ENCODE measurements at regions not wholly inside any gene's neighbourhood (a gene's known extent, or its start where the extent isn't known, plus 50 kb on each side); places are given as distances from the start of the nearest gene placed in this dataset.

- Histone ChIP-seq H3K4me1 (no peaks in the 10 kb centered on the region), H3K9me3 (no peaks in the 10 kb centered on the region), H3K4me3 (no peak overlapping the region), H3K36me3 (no peaks in the 10 kb centered on the region), H3K27me3 (no peaks in the 10 kb centered on the region), H3K27ac (no peak overlapping the region)
- TF ChIP-seq, protein P1, sequence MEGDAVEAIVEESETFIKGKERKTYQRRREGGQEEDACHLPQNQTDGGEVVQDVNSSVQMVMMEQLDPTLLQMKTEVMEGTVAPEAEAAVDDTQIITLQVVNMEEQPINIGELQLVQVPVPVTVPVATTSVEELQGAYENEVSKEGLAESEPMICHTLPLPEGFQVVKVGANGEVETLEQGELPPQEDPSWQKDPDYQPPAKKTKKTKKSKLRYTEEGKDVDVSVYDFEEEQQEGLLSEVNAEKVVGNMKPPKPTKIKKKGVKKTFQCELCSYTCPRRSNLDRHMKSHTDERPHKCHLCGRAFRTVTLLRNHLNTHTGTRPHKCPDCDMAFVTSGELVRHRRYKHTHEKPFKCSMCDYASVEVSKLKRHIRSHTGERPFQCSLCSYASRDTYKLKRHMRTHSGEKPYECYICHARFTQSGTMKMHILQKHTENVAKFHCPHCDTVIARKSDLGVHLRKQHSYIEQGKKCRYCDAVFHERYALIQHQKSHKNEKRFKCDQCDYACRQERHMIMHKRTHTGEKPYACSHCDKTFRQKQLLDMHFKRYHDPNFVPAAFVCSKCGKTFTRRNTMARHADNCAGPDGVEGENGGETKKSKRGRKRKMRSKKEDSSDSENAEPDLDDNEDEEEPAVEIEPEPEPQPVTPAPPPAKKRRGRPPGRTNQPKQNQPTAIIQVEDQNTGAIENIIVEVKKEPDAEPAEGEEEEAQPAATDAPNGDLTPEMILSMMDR (IDR thresholded peaks at IDR 0.05): no peak
- TF ChIP-seq POLR2A (IDR thresholded peaks at IDR 0.05): no peak
- no peak for DNase-seq
- intact Hi-C loops (cut with DNase I; ENCODE audit: low total_unique reads): no loop called here
Observed at GRCh38 chr2:156116113-156116512, 216.4 kb downstream of the NR4A2 start.

DNA sequence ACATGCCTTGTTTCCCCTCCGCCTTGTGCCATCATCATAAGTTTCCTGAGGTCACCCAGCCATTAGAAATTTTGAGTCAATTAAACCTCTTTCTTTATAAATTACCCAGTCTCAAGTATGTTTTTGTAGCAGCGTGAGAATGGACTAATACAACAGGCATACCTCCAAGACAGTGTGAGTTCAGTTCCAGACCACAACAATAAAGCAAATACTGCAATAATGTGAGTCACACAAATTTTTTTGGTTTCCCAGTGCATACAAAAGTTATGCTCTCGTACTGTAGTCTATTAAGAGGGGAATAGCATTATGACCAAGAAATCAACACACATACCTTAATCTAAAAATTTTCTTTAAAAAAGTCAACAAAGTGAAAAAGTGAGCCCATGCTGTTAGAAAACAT, 217.2 kb downstream of the NR4A2 start:
- intact Hi-C loops (cut with DNase I; ENCODE audit: low total_unique reads): no loop called here
- Histone ChIP-seq H3K27me3 (no peaks in the 10 kb centered on the region), H3K4me1 (no peaks in the 10 kb centered on the region), H3K36me3 (no peaks in the 10 kb centered on the region), H3K9me3 (no peaks in the 10 kb centered on the region), H3K4me3 (no peak overlapping the region), H3K27ac (no peak overlapping the region)
- TF ChIP-seq POLR2A (IDR thresholded peaks at IDR 0.05): no peak
- TF ChIP-seq, protein P1 (IDR thresholded peaks at IDR 0.05): no peak
- no peak for DNase-seq

- no peak for DNase-seq
- Histone ChIP-seq H3K4me3 (no peak overlapping the region), H3K4me1 (no peaks in the 10 kb centered on the region), H3K27ac (no peak overlapping the region), H3K36me3 (no peaks in the 10 kb centered on the region), H3K27me3 (no peaks in the 10 kb centered on the region), H3K9me3 (no peaks in the 10 kb centered on the region)
- intact Hi-C loops (cut with DNase I; ENCODE audit: low total_unique reads): no loop called here
- TF ChIP-seq POLR2A (IDR thresholded peaks at IDR 0.05): no peak
- TF ChIP-seq, protein P1 (IDR thresholded peaks at IDR 0.05): no peak
Observed at GRCh38 chr2:156112323-156112722, 220.2 kb downstream of the NR4A2 start.

DNA sequence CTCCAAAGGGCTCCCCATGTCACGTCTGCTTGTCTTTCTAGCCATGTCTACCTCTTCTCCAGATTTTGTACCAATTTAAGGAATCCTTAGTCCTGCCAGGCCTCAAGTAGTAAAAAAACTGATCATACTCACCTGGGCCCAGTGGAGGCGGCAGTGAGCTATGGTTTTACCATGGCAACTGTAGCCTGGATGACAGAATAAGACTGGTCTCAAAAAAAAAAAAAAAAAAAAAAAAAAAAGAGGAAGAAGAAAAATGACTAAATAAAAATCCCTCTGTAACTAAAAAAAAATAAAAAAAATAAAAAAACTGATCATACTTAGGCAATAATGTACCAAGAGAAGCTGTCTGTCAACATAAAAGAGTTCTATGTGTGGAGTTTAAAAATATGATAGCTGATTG, 221.6 kb downstream of the NR4A2 start:
- Histone ChIP-seq H3K9me3 (no peaks in the 10 kb centered on the region), H3K27ac (no peak overlapping the region), H3K36me3 (no peaks in the 10 kb centered on the region), H3K27me3 (no peaks in the 10 kb centered on the region), H3K4me3 (no peak overlapping the region), H3K4me1 (no peaks in the 10 kb centered on the region)
- DNase-seq: no peak
- intact Hi-C loops (cut with DNase I; ENCODE audit: low total_unique reads): no loop called here
- TF ChIP-seq, protein P1 (IDR thresholded peaks at IDR 0.05): no peak
- no peak for TF ChIP-seq POLR2A (IDR thresholded peaks at IDR 0.05)

- DNase-seq: no peak
- no peaks in the 10 kb centered on the region for H3K4me1 ChIP-seq
- H3K4me3 ChIP-seq: no peak overlapping the region
- no peak for TF ChIP-seq POLR2A (IDR thresholded peaks at IDR 0.05)
- TF ChIP-seq, protein P1 (IDR thresholded peaks at IDR 0.05): no peak
- no peaks in the 10 kb centered on the region for H3K36me3 ChIP-seq
- H3K9me3 ChIP-seq: no peaks in the 10 kb centered on the region
- H3K27me3 ChIP-seq: no peaks in the 10 kb centered on the region
- intact Hi-C loops (cut with DNase I; ENCODE audit: low total_unique reads): no loop called here
- H3K27ac ChIP-seq: no peak overlapping the region
Observed at GRCh38 chr2:156099382-156099781, 233.1 kb downstream of the NR4A2 start.
